Body of pancreas (tissue), 4 donors: ENCODE measurements at regions not wholly inside any gene's neighbourhood (a gene's known extent, or its start where the extent isn't known, plus 50 kb on each side); places are given as distances from the start of the nearest gene placed in this dataset.
"Not testable (repeated sequence)": the region's sequence is repeated elsewhere in the genome, so short reads cannot be mapped to it uniquely, and the experiment has no call there.

Experiments
- ATAC-seq: fragments of 150-250 bp; one replicate; pipeline ENCODE4 v1.9.1; 2016
- DNase-seq, 4 donors: peaks; one replicate each; pipeline ENCODE4 v3.0.0-alpha.2; 2019
- H3K27ac ChIP-seq, 4 donors: fragments of 200-600 bp; sonication (generic); 1 replicate in 3 of 4; 2 replicates in 1 of 4; pipeline versions ENCODE4 v1.5.1 to v1.6.1; 2016 to 2019; ENCODE audit warnings: mild to moderate bottlenecking in 1 of 4, mixed read lengths in 1 of 4, moderate library complexity in 1 of 4
- H3K27me3 ChIP-seq, 2 donors: fragments of 200-600 bp; sonication (generic); one replicate each; pipeline ENCODE4 v1.6.0; 2016; ENCODE audit warnings: mild to moderate bottlenecking in 1 of 2
- H3K36me3 ChIP-seq, 2 donors: fragments of 200-600 bp; sonication (generic); replicated peaks in 1 of 2; 2 replicates each; pipeline ENCODE4 v1.5.1; 2016; ENCODE audit warnings: low read depth in 2 of 2; ENCODE audit not compliant: insufficient read depth in 1 of 2
- H3K4me1 ChIP-seq: fragments of 200-600 bp; sonication (generic); one replicate; pipeline ENCODE4 v1.6.0; 2016
- H3K4me3 ChIP-seq, 2 donors: fragments of 200-600 bp; sonication (generic); 1 replicate in 1 of 2; 2 replicates in 1 of 2; pipeline ENCODE4 v1.5.1; 2016 to 2019
- H3K9me3 ChIP-seq, 3 donors: fragments of 200-600 bp; sonication (generic); 1 replicate in 2 of 3; 2 replicates in 1 of 3; pipeline ENCODE4 v1.5.1; 2016
- POLR2A ChIP-seq, 3 donors: fragments of 450-650 bp; IDR thresholded peaks; one replicate each; pipeline ENCODE4 v1.6.1; 2016; ENCODE audit warnings: antibody characterized with exemption in 3 of 3, mild to moderate bottlenecking in 2 of 3
- WGBS, 2 donors: methylation state at CpG; one replicate each; pipeline ENCODE4 v1.1.5; 2017; 5-methylcytosine and 5-hydroxymethylcytosine counted together
- intact Hi-C: fragments of 100-400 bp; cut with DNase I; formaldehyde crosslinking; loops from one replicate; pipeline ENCODE4 v1.15.1; 2023
- TF ChIP-seq, protein P1 (sequence below), 7 experiments: fragments of 450-650 bp in 4 of 7; fragments of 200-600 bp in 3 of 7; sonication (generic) in 3 of 7; IDR thresholded peaks; one replicate each; pipeline ENCODE4 v1.5.1; 2016 to 2019; ENCODE audit warnings: antibody characterized with exemption in 7 of 7

GRCh38 chr7:145784809-145785780, 331.5 kb upstream of the CNTNAP2 start:
- no peaks in the 10 kb centered on the region for H3K4me1 ChIP-seq
- H3K4me3 ChIP-seq = no peak overlapping the region
- 81 to 83% methylated on average over 20 of the region's 20 CpGs for WGBS, 2 donors
- intact Hi-C loops = no loop called here
- no peak overlapping the region for H3K27ac ChIP-seq
- ATAC-seq (no peak), DNase-seq (no peak)
- no peaks in the 10 kb centered on the region for H3K9me3 ChIP-seq
- H3K36me3 ChIP-seq = no peaks in the 10 kb centered on the region
- H3K27me3 ChIP-seq = no peaks in the 10 kb centered on the region
- TF ChIP-seq, protein P1, sequence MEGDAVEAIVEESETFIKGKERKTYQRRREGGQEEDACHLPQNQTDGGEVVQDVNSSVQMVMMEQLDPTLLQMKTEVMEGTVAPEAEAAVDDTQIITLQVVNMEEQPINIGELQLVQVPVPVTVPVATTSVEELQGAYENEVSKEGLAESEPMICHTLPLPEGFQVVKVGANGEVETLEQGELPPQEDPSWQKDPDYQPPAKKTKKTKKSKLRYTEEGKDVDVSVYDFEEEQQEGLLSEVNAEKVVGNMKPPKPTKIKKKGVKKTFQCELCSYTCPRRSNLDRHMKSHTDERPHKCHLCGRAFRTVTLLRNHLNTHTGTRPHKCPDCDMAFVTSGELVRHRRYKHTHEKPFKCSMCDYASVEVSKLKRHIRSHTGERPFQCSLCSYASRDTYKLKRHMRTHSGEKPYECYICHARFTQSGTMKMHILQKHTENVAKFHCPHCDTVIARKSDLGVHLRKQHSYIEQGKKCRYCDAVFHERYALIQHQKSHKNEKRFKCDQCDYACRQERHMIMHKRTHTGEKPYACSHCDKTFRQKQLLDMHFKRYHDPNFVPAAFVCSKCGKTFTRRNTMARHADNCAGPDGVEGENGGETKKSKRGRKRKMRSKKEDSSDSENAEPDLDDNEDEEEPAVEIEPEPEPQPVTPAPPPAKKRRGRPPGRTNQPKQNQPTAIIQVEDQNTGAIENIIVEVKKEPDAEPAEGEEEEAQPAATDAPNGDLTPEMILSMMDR (IDR thresholded peaks at IDR 0.05) = no peak
- TF ChIP-seq POLR2A (IDR thresholded peaks at IDR 0.05) = no peak

GRCh38 chr7:145781388-145781787, 335.2 kb upstream of the CNTNAP2 start:
- H3K4me3 ChIP-seq, H3K36me3 ChIP-seq, H3K27me3 ChIP-seq, ATAC-seq, H3K9me3 ChIP-seq, intact Hi-C loops, DNase-seq, H3K4me1 ChIP-seq, H3K27ac ChIP-seq: not testable (repeated sequence)
- 54 to 61% methylated on average over 2 of the region's 2 CpGs for WGBS, 2 donors

DNA sequence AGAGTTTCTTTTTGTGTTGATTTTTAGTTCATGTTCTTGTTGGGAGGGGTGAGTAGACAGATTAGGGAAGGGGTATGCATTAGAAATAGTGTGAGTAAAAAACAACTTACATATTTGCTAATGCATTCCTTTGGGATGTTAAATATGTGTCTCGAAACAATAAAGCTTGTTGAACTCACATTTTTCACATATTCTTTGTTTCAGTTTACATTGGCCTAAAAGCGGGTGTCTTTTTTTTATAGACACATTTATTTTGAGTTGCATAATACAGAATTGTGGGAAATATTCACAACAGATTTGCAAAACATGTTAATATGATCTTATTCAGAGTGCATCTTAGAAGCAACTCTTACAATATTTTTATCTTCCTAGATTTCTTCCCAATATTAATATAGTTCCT, 337.5 kb upstream of the CNTNAP2 start:
- 55 to 68% methylated on average over 2 of the region's 2 CpGs for WGBS, 2 donors

DNA sequence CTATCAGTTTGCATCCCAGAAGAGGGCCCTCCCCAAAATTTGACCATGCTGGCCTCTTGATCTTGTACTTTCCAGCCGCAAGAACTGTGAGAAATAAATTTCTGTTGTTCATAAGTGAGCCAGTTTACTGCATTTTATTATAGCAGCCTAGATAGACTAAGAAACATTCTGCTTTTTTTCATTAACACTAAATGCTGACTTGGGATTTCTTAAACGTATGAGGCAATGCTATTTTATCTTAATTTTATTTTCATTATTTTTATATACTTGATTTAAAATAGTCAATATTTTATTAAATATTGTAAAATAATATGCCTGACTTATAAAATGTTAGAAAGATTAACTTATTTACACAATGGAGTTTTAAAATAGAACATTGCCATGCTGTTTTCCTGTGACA, 341.8 kb upstream of the CNTNAP2 start:
- ATAC-seq (no peak), DNase-seq (no peak)
- H3K27ac ChIP-seq = no peak overlapping the region
- H3K36me3 ChIP-seq = no peaks in the 10 kb centered on the region
- H3K27me3 ChIP-seq = no peaks in the 10 kb centered on the region
- H3K4me3 ChIP-seq = no peak overlapping the region
- no peak for TF ChIP-seq POLR2A (IDR thresholded peaks at IDR 0.05)
- TF ChIP-seq, protein P1 (IDR thresholded peaks at IDR 0.05) = no peak
- no peaks in the 10 kb centered on the region for H3K9me3 ChIP-seq
- intact Hi-C loops = no loop called here
- WGBS, 2 donors = 66 to 69% methylated on average over 2 of the region's 2 CpGs
- H3K4me1 ChIP-seq = no peaks in the 10 kb centered on the region

More for the DNA sequence above, 337.5 kb upstream of the CNTNAP2 start:
- no peaks in the 10 kb centered on the region for H3K9me3 ChIP-seq
- TF ChIP-seq, protein P1 (IDR thresholded peaks at IDR 0.05) = no peak
- TF ChIP-seq POLR2A (IDR thresholded peaks at IDR 0.05) = no peak
- no peak overlapping the region for H3K4me3 ChIP-seq
- ATAC-seq = no peak
- H3K36me3 ChIP-seq = no peaks in the 10 kb centered on the region
- H3K4me1 ChIP-seq = no peaks in the 10 kb centered on the region
- H3K27ac ChIP-seq = no peak overlapping the region
- no peak for DNase-seq
- intact Hi-C loops = no loop called here
- no peaks in the 10 kb centered on the region for H3K27me3 ChIP-seq

DNA sequence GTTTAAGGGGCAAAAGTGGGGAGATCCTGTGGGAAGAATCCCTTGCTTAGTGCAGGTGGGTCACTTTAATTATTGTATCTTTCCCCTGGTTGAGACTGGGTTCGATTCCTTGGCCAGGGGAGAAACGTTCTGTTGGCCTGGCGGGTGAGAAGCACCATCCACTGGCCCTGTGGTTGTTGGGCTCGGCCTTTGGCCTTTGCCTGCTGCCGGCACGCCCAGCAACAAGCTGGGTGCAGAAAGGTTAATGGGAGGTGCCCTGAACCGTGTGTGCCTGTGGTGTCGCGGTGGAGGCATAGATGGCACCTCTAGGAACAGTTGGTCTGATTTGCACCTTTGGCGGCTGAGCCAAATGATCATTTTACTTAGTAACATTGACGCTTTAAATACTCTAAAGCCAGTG, 363.6 kb upstream of the CNTNAP2 start:
- DNase-seq (no peak), ATAC-seq (no peak)
- intact Hi-C loops = no loop called here
- Histone ChIP-seq H3K9me3 (no peaks in the 10 kb centered on the region), H3K4me3 (no peak overlapping the region), H3K36me3 (no peaks in the 10 kb centered on the region), H3K27ac (no peak overlapping the region), H3K27me3 (no peaks in the 10 kb centered on the region), H3K4me1 (no peaks in the 10 kb centered on the region)
- 86 to 87% methylated on average over 11 of the region's 11 CpGs for WGBS, 2 donors
- TF ChIP-seq, protein P1 (IDR thresholded peaks at IDR 0.05) = no peak
- TF ChIP-seq POLR2A (IDR thresholded peaks at IDR 0.05) = no peak
